ENCODE measurements at regions not wholly inside any gene's neighbourhood (a gene's known extent, or its start where the extent isn't known, plus 50 kb on each side); places are given as distances from the start of the nearest gene placed in this dataset.
"Not testable (repeated sequence)": the region's sequence is repeated elsewhere in the genome, so short reads cannot be mapped to it uniquely, and the experiment has no call there.

DNA sequence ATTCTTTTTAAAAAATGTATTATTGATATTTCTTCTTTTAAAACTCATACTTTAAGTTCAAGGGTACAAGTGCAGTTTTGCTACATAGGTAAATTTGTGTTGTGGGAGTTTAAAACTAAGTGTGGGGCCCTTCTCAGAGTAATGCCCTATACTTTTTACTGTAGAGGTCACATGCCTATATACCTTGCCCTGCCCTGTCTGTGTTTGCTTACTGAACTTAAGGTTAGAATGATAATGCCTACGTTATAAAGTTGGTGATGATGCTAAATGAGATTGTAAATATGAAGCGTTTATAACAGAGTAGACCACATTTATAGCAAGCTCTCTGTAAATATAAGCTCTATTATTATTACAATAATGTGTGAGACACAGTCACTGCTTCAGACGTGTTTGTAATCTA, 261.9 kb downstream of the RASSF9 start:
- no peak for DNase-seq (ENCODE audit: low spot score)

DNA sequence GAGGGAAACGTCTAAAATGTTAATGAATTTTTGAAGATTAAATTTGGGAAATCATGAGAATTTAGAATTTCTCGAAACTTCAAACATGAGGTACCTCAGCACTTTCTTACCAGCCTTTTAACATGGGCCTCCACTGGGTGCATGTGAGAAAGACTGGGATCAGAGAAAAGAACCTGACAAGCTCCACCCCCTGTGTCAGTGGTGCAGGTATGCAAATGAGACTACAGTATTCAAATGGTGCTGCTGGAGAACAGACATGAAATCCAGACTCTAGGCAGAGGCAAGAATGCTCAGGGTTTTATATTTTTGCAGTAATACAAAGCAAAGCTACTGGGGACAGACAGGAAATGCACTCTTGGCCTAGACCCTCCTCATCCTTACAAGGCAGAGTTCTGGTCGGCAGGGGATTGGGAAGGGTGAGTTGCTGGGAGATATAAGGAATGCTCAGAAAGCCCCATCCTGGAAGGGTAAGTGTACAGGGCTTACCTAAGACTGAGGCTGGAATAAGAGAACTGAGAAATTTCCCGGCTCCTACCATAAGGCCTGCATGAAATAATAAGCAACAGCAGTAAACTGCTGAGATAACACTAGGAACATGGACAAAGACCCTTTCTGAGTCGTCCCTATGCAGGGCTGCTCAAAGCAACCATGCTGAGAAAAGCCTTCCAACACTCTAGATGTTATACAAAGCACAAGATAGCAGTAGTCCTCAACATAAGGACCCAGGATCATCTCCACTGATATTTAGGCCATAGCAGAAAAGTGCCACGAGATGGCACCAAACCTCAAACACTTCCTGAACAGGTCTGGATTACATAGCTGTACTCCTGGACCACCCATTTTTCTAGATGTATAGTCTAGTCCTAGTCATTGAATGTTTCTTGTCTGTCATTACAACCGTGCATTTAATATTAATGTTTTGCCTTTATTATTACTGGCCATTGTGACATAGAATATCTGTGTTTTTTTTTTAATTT, 260.8 kb downstream of the RASSF9 start:
- DNase-seq (ENCODE audit: low spot score), result peak; percentile 16

DNA sequence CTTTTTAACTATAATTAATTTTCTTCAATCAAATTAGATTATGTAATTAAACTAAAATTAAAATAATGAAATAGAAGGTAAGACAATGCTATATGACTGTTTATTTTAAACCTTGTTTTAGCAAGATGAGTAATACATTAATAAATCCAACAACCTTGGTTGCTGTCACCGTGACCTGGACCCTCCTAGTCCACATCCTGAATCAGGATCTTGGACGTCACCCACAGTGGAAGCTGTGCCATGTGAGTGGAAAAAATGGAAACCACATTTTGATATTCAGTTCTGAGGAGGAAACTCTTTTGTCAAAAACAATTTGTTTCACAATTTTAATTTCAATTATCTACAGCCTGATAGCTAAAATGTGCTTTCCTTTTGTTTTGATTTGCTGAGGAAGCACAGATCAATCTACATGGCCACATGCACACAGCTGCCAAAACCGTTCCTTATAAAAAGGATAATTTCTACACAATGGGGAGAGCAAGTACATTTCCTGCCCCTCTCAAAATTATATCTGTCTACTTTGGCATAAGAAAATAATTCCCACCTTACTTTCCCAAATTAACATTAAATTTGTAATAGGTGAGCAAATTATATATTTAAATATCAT, 255.5 kb downstream of the RASSF9 start:
- no peak for DNase-seq (ENCODE audit: low spot score)

DNA sequence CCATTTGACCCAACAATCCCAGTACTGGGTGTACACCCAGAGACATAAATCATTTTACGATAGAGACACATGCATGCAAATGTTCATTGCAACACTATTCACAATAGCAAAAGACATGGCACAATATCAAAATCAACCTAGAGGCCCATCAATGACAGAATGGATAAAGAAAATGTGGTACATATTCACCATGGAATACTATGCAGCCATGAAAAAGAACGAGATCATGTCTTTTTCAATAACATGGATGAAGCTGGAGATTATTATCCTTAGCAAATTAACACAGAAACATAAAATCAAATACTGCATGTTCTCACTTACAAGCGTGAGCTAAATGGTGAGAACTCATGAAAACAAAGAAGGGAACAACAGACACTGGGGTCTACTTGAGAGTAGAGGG, 249.1 kb downstream of the RASSF9 start:
- DNase-seq (ENCODE audit: low spot score), result no peak

DNA sequence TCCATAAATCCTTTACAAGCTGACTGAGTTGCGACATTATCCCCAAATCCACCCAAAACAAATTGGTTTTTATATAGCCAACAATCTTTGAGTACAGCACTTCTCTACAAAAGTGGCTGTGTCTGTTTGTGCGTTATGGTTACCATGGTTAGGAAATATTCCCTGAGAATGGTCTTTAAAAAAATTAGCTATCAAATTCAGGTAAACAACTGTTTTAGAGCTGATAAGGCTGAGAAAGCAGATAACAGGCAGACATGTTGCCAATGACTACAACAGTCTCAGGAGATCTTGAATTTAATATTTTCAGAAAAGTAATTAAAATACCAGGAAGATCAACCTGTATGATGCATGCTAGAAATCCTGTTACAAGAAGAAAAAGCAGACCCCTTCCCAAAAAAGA, 248.0 kb downstream of the RASSF9 start:
- DNase-seq (ENCODE audit: low spot score), result no peak

DNA sequence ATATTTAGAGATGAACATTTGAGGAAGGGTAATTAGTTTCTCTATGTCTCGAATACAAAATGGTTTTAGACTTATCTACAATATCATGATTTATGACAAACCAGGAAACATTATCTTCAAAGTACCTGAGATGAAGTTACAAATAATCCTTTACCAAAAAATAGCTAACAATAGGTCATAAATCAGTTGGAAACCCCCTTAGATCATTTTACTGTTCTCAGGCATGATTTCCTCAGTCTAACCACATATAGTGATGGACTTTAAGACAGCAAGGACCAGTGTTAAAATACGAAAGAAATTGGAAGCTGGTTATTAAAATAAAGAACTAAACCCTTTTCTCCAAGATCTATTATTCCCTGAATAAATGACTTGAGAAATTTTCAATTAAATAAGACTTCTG, 235.4 kb downstream of the RASSF9 start:
- no peak for DNase-seq (ENCODE audit: low spot score)

DNA sequence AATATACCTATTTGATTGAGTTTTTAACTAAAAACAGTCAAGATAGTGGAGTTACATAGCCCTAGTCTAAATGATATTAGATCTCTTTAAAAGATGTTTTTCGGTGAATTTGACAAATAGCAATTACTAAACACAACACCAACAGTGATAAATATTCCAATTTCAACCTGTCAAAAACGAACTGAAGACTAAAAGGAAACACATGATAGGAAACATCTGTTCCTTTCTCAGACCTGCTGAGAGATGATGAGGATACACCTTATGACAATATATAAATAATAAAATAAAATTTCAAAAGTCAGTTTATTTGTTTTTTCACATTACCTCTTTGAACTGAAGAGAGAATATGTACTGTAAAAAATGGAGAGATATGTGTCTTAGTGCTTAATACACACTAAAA, 232.7 kb downstream of the RASSF9 start:
- DNase-seq (ENCODE audit: low spot score), result no peak

DNA sequence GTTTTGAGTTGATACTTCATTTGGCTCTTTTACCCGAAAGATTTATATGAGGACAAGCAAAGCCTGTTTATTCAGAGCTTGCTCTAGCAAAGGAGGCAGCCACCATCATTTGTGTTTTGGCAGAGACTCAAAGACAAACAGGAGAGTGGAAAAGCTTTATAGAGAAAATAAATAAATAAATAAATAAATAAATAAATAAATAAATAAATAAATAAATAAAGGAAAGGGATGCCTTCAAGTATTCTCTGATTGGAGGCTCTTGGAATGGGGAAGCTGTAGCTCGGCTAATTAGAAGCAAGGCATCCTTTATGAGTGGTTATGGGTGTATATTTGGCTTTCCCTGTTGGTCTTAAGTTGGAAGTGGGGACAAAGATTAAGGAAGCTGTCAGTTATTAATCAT, 229.8 kb downstream of the RASSF9 start:
- no peak for DNase-seq (ENCODE audit: low spot score)

DNA sequence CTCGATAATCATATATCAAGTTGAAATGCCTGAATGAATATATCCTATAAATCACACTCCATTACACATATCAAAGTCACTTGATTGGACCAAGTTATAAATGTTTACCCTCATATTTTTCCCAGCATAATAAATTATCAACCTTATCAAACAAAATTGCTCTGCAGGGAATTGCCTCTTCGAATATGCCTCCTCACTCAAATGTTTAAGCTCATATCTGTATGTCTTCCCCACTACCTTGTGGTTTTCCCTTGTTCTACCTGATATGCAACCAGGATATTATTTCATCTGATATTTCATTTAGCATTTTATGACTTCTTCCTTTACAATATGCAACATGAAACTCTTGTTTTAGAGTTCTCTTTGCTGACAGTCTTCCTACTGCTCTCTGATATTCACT, 226.4 kb downstream of the RASSF9 start:
- DNase-seq (ENCODE audit: low spot score), result no peak

DNA sequence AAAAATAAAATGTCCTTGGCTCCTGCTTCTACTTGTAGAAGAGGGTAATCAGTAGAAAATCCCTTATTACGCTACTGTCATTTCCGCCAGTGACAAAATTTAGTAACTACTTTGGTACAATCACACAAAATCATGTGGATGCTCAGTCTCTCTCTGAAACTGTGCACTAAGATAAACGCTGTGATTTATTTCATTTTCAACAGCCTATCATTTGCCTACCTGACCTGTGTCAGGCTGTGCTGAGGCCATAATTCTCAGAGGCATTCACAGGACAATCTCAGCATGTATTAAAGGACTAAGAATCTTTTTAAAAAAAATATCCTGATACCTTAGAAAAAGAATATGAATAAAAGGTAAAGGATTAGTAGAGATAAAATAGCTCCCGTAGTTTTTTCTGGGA, 226.0 kb downstream of the RASSF9 start:
- no peak for DNase-seq (ENCODE audit: low spot score)

DNA sequence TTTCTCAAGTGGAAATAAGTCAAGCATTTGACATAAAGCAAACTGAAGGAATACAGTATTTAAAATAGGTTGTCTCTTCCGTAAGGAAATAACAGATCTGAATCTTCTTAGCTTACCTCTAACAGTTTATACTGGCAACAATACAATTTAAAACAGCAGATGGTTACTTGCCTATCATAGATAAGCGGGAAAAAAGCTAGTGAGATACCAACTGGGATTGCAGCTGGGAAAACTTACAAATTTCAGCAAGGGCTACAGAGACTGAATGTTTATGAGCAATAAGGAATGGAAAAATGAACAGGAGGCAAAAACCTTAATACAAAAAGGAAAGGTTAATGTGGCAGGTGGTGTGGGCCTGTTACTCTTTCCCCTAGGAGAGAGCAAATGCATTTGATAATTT, 220.0 kb downstream of the RASSF9 start:
- DNase-seq (ENCODE audit: low spot score), result no peak

DNA sequence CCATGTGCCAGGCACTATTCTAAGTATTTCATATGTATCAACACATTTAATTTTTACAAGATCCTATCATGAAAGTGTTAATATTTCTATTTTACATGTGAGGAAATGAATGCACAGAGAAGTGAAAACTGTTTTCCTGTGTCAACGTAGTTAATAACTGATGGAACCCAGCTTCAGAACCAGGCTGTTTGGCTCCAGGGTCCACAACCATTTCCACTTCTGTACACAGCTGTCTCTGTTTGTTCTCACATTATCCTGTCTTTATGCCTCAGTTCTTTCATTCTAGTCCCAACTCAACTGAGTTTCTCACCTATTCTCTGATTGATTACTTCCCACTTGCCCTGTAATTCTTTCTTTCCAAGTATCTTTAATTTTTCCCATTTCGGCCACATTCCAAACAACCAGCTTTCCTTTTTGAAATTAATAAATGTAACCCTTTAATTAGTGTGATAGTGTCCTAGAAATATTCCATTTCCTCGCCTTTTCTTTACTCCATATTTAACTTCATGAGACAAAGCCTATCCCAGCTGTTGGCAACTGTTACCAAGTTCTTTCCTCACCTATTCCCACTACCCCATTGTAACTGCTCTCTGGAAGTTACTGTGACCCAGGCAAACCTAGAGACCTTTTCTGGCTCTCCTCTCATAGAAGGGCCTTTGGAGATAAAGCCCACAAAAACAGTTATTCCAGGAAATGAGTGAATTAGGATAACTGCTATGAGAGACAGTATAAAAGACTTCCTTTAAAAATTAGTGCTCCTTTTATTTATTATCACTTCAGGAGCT, 218.7 kb downstream of the RASSF9 start:
- DNase-seq (ENCODE audit: low spot score), result no peak

DNA sequence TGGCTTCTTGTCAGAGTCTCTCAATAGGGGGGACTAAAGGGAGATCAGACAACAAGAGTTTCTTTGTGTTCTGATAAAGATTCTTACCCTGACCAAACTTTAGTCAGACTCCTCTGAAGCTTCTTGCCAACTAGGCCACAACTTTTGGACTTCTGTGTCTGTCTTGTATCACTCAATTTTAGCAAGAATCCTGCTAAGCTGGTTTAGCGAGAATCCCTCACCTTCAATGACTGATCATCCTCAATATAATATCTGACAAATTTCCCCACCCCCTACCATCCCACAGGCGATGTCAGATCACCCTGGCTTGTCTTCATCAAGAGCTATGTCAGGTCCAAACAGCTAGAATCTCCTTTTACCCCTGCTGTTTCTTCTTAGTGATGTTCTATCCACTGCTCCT, 215.2 kb downstream of the RASSF9 start:
- no peak for DNase-seq (ENCODE audit: low spot score)

DNA sequence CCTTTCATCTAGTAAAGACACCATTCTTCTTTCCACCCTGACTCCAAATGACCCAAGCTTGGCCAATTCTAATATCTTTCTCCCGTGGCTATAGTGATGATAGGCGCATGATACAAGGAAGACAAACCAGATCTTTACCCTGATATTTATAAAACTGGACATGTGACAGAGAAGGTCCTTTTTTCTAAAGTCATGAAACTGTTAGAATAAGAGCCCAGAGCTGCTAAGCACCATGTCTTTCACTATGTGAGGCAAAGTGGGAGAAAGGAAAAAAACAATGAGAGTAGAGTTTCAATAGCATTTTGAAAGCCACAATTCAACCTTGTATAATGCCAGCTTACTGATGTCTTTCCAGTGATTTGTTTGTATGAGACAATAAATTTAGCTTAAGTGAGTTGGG, 212.4 kb downstream of the RASSF9 start:
- DNase-seq (ENCODE audit: low spot score), result no peak

DNA sequence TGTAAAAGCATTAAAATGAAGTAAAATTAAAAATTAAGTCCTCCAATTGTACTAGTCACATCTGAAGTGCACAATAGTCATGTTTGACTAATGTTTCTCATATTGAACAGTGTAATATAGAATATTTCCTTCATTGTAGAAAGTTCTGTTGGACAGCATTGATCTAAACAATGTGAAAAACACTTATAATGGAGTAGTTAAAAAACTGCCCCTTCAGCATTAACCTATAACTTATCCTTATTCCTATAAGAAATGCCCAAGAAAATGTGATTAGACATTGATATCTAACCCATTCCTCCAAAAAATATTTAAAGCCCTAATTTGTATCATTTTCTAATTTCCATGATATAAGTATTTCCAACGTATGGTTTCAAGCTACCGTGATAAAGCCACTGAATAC, 210.7 kb downstream of the RASSF9 start:
- DNase-seq (ENCODE audit: low spot score), result no peak

DNA sequence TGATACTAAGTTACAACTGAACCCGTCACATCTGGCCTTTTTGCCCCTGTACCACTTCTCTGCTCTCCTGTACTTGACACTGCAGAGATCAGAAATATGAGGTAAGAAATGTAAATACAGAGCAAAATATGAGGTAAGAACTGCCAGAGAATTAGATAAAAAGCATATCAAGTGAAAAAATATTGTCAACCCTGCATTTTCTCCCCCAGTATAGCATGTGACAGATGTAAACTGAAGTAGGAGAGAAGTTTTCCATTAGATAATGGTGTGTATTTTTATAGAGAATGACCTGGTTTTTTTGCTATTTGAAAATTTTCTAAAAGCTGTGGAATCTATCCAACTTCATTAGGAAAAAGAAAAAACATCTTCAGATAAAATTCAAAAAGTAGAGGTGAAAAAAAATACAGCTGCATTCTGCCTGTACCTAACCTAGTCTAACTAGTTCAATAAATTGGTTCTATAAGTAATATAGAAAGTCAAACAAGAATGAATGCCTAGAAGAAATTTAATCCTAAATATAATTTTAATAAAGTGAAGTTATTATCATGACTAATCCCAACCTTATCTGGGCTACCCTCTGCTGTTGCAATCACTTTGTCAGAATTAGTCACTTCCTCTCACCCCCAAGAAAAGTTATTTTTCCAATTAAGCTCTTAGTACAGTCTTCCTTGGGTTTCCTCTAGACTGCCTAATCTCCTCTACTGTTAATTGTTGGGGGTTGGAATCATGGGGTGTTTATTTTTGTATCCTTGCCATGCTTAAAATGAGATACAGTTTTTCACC, 210.0 kb downstream of the RASSF9 start:
- peak; percentile 12 for DNase-seq (ENCODE audit: low spot score)

DNA sequence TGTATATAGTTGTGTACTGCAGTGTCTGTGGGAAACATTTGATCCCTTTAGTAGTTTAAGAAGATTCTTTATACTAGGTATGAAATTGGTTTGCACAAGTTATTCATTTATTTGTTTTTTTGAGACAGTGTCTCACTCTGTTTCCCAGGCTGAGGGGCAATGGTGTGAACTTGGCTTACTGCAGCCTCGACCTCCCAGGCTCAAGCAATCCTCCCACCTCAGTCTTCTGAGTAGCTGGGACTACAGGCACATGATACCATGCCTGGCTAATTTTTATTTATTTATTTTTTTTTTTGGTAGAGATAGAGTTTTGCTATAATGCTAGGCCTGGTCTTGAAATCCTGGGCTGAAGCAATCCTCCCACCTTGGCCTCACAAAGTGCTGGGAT, 209.4 kb downstream of the RASSF9 start:
- no peak for DNase-seq (ENCODE audit: low spot score)

DNA sequence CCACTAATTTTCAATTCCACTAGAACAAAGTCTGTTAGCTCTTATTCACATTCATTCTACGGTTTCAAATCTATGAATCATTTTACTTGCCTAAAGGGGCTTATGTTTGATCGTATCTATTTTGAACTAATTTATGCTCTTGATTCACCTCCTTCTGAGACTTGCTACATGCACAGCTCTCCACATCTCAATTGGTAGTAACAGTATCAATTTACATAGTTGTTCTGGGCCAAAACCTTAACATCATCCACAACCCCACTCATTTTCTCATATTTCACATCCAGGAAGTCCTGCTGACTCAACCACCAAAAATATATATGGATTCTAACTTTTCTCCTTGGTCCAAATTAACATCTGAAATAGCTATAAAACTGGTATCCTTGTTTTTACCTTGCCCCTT, 208.6 kb downstream of the RASSF9 start:
- no peak for DNase-seq (ENCODE audit: low spot score)

DNA sequence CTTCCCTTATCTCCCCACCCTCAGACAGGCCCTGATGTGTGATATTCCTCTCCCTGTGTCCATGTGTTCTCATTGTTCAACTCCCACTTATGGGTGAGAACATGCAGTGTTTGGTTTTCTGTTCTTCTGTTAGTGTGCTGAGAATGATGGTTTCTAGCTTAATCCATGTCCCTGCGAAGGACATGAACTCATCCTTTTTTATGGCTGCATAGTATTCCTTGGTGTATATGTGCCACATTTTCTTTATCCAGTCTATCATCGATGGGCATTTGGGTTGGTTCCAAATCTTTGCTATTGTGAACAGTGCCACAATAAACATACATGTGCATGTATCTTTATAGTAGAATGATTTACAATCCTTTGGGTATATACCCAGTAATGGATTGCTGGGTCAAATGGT, 207.6 kb downstream of the RASSF9 start:
- not testable (repeated sequence) for DNase-seq (ENCODE audit: low spot score)

DNA sequence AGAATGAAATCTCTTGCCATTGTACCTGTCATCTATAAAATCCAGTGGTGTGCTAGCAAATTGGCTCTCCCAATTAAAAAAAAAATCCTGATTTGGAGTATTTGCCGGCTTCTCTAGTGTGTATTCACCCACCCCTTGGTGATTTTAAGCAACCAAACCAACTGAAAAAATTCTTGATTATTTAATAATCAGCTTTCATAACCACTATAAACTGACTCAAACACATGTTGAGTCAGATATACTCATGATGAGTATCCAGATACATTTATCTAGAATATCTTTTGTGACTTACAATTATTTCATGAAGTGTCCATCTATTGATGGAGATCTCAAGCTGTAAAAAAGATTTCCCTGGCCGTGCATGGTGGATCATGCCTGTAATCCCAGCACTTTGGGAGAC, 205.4 kb downstream of the RASSF9 start:
- no peak for DNase-seq (ENCODE audit: low spot score)

DNA sequence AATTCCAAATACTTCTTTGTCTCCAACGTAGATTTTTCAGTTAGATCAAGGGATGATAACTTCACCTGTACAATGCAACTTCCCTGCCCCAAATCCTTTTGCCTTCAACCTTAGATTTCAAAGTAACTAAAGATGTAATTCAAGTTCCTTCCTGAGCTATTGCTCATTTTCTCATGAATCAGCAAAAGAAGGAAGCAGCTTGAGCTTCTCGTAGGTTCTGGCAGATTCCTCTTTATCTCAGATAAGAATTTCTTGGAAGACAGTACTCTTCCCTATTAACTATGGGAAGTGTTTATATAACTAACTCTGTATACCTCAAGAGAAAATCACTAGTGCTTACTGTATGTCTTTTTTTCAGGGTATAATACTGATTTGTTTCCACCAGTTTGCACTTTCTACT, 203.8 kb downstream of the RASSF9 start:
- DNase-seq (ENCODE audit: low spot score), result no peak

DNA sequence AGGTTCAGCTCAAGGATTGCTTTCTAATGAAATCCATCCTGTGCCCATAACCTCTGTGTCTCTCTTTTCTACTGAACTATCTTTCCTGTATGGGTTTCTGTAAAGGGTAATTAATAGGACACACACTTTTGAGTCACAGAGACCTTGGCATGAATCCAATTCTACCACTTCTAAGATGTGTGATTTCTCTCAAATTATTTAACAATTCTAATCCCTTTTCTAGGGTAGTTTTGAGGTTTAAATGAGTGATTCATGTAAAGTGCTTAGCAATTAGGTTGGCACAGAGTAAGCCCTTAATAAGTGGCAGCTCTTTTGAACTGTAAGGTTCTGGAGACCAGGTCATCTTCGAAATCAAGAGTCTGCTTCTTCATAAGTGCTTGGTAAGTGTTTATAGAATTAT, 202.7 kb downstream of the RASSF9 start:
- DNase-seq (ENCODE audit: low spot score), result no peak
